WI38 (cell line): ENCODE measurements at regions not wholly inside any gene's neighbourhood (a gene's known extent, or its start where the extent isn't known, plus 50 kb on each side); places are given as distances from the start of the nearest gene placed in this dataset.

Source experiments
- H3K4me3 ChIP-seq: 2 replicates; pipeline ENCODE4 v1.5.1; 2011; ENCODE audit warnings: low read depth, mild to moderate bottlenecking, control low read depth, low read length
- TF ChIP-seq, protein P1 (sequence below): IDR thresholded peaks from 2 replicates; pipeline ENCODE4 v1.5.1; 2012; ENCODE audit warnings: low read depth, mild to moderate bottlenecking, control low read depth, low read length

DNA sequence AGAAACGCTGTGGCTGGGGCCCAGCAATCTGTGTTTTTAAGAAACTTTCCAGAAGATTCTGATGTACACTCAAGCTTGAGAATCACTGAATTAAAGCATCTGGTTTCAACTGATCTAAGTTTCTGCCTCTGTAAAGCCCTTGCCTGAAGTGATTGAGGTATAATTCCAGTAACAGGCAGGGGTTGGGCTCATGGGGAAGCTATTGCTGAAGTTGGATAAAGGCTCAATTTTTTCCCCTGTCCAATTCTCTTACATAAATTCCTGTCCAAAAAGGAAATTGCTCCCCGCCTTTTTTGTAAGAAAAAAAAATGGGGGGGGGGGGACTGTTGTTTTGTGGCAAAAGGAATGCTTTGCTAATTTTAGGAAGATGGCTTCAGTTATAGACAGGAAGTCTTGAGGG lies 337.4 kb downstream of the NUAK1 start:
- TF ChIP-seq, protein P1, sequence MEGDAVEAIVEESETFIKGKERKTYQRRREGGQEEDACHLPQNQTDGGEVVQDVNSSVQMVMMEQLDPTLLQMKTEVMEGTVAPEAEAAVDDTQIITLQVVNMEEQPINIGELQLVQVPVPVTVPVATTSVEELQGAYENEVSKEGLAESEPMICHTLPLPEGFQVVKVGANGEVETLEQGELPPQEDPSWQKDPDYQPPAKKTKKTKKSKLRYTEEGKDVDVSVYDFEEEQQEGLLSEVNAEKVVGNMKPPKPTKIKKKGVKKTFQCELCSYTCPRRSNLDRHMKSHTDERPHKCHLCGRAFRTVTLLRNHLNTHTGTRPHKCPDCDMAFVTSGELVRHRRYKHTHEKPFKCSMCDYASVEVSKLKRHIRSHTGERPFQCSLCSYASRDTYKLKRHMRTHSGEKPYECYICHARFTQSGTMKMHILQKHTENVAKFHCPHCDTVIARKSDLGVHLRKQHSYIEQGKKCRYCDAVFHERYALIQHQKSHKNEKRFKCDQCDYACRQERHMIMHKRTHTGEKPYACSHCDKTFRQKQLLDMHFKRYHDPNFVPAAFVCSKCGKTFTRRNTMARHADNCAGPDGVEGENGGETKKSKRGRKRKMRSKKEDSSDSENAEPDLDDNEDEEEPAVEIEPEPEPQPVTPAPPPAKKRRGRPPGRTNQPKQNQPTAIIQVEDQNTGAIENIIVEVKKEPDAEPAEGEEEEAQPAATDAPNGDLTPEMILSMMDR = no peak
- no peak overlapping the region for H3K4me3 ChIP-seq

DNA sequence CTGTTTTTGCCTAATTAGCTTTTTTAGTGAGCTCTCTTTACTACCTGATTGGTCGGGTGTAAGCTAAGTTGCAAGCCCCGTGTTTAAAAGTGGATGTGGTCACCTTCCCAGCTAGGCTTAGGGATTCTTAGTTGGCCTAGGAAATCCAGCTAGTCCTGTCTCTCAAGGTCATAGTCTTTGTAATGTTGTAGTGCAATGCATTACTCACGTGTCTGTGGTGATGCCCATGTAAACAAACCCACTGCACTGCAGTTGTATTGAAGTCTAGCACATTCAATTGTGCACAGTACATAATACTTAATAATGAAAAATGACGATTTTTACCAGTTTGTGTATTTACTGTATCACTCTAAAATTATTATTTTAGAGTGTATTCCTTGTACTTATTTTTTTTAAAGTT lies 335.5 kb downstream of the NUAK1 start:
- TF ChIP-seq, protein P1 = no peak
- no peak overlapping the region for H3K4me3 ChIP-seq

GRCh38 chr12:105804591-105805265 lies 334.0 kb downstream of the NUAK1 start:
- TF ChIP-seq, protein P1 = no peak
- no peak overlapping the region for H3K4me3 ChIP-seq

- TF ChIP-seq, protein P1 = no peak
- no peak overlapping the region for H3K4me3 ChIP-seq
These were observed 332.9 kb downstream of the NUAK1 start for GRCh38 chr12:105805730-105806399.

GRCh38 chr12:105806400-105806770 lies 332.4 kb downstream of the NUAK1 start:
- TF ChIP-seq, protein P1 = no peak
- H3K4me3 ChIP-seq = no peak overlapping the region

DNA sequence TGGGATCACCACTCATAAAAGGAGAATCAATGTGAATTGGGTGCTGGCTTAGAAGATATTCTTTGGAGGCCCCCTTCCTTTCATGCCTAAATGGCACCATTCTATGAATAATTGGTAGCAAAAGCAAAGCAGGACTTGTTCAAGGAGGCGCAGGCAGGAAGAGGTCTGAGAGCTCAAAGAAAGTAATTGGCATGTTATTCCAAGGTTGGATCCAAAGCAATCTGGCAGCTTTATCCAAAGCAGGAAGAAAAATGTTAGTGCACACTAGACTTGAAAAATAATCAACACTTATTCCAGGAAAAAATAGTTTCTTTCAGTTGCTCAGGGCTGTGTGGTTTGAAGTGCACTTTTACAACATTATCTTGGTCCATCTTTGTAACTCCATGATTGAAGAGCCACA lies 326.4 kb downstream of the NUAK1 start:
- TF ChIP-seq, protein P1 = no peak
- H3K4me3 ChIP-seq = no peak overlapping the region

DNA sequence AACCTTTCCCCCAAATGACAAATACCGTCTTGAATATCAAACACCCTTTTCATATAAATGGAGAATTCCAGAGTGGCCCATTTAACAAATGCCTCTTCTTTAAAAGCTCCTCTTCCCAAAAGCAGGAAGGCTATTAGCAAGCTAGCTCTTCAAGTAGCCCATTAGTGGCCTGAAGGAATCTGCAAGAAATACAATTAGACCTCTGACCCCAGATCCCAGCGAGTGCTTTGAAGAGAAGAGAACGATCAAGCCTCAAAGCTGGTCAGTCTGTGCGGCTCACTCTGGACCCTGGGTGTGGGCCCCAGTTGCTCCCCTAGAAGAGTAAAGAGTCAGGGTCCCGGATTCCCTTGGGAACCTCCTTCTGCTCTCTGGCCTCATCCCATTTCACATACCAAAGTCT lies 325.6 kb downstream of the NUAK1 start:
- TF ChIP-seq, protein P1 = no peak

More for the DNA sequence above, 325.6 kb downstream of the NUAK1 start:
- H3K4me3 ChIP-seq = no peak overlapping the region
